Thoracic aorta (tissue), 2 donors: ENCODE measurements at regions not wholly inside any gene's neighbourhood (a gene's known extent, or its start where the extent isn't known, plus 50 kb on each side); places are given as distances from the start of the nearest gene placed in this dataset.

Experiments used
- ATAC-seq: fragments of 150-250 bp; one replicate; pipeline ENCODE4 v1.8.0; 2017; ENCODE audit warnings: low read depth; ENCODE audit not compliant: insufficient number of reproducible peaks, low FRiP score
- DNase-seq: peaks from one replicate; pipeline ENCODE4 v3.0.0-alpha.2; 2020; ENCODE audit warnings: low spot score
- H3K27ac ChIP-seq, 2 donors: fragments of 200-600 bp; sonication (generic); 1 replicate in 1 of 2; 2 replicates in 1 of 2; pipeline ENCODE4 v1.5.1; 2016; ENCODE audit warnings: mild to moderate bottlenecking in 2 of 2, moderate library complexity in 2 of 2
- H3K27me3 ChIP-seq: fragments of 200-600 bp; sonication (generic); replicated peaks from 2 replicates; pipeline ENCODE4 v1.6.0; 2016; ENCODE audit warnings: mild to moderate bottlenecking; ENCODE audit not compliant: insufficient read depth
- H3K36me3 ChIP-seq: fragments of 200-600 bp; sonication (generic); one replicate; pipeline ENCODE4 v1.5.1; 2016
- H3K4me1 ChIP-seq, 2 donors: fragments of 200-600 bp; sonication (generic); 1 replicate in 1 of 2; 2 replicates in 1 of 2; pipeline versions ENCODE4 v1.5.1 to v1.6.0; 2016; ENCODE audit warnings: low read depth in 2 of 2, mild to moderate bottlenecking in 1 of 2; ENCODE audit not compliant: control insufficient read depth in 1 of 2
- H3K4me3 ChIP-seq: fragments of 200-600 bp; sonication (generic); 2 replicates; pipeline ENCODE4 v1.5.1; 2016; ENCODE audit warnings: mild to moderate bottlenecking
- H3K9me3 ChIP-seq: fragments of 200-600 bp; sonication (generic); 2 replicates; pipeline ENCODE4 v1.5.1; 2016
- TF ChIP-seq, protein P1 (sequence below): fragments of 200-600 bp; sonication (generic); IDR thresholded peaks from one replicate; pipeline ENCODE4 v1.5.1; 2019; ENCODE audit warnings: antibody characterized with exemption

DNA sequence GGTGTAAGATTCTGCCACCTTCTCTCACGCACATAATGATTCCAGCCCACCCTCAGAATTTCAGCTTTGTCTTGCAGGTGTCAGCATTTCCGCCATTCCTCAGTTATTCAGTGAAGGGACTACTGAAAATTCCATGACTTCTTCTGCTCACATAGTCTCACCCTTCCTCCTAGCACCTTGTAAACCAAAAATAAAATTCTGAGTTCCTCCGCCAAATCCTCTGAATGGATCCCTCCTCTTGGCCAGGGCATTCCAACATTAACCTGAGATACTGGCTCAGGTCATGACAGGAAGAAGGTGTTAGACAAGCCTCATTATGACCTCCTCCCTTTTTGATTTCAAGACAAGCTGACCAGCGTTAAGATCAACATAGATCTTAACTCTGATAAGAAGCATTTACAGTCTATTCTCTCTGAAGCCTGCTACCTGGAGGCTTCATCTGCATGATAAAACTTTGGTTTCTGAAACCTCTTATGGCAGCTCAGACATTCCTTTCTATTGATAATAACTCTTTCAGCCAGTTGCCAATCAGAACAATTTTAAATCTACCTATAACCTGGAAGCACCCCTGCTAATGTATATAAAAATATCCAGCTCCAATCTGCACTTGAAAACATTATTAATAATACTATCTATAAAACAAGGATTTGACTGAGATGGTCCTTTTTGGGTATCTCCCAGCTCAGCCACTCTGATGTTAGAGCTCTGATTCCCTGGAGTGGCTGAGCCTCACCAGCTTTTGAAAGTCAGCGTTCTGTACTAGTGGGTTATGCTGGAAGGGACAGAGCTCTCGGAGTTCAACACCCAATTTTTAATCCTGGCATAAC, 136.4 kb upstream of the APCDD1 start:
- Histone ChIP-seq H3K36me3 (no peaks in the 10 kb centered on the region), H3K4me3 (no peak overlapping the region), H3K4me1 (no peaks in the 10 kb centered on the region), H3K9me3 (no peaks in the 10 kb centered on the region), H3K27ac (no peak overlapping the region), H3K27me3 (no peaks in the 10 kb centered on the region)
- no peak for DNase-seq
- TF ChIP-seq, protein P1, sequence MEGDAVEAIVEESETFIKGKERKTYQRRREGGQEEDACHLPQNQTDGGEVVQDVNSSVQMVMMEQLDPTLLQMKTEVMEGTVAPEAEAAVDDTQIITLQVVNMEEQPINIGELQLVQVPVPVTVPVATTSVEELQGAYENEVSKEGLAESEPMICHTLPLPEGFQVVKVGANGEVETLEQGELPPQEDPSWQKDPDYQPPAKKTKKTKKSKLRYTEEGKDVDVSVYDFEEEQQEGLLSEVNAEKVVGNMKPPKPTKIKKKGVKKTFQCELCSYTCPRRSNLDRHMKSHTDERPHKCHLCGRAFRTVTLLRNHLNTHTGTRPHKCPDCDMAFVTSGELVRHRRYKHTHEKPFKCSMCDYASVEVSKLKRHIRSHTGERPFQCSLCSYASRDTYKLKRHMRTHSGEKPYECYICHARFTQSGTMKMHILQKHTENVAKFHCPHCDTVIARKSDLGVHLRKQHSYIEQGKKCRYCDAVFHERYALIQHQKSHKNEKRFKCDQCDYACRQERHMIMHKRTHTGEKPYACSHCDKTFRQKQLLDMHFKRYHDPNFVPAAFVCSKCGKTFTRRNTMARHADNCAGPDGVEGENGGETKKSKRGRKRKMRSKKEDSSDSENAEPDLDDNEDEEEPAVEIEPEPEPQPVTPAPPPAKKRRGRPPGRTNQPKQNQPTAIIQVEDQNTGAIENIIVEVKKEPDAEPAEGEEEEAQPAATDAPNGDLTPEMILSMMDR: no peak
- no peak for ATAC-seq

DNA sequence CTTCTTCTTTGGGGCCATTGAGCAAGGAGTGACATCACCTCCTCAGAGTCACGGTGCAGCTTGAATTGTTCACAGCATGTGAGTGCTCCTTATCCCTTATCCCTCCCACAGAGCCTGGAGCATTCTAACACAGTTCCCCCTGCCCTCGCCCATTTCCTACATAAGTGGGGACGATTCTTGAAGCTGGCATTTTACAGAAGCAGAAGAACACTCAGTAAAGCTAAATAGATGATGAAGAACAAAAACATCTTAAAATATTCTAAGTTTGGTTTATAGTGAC, 135.8 kb upstream of the APCDD1 start:
- ATAC-seq (no peak), DNase-seq (no peak)
- H3K4me3 ChIP-seq: no peak overlapping the region
- no peaks in the 10 kb centered on the region for H3K4me1 ChIP-seq
- no peak overlapping the region for H3K27ac ChIP-seq
- TF ChIP-seq, protein P1: no peak
- no peaks in the 10 kb centered on the region for H3K27me3 ChIP-seq
- no peaks in the 10 kb centered on the region for H3K36me3 ChIP-seq
- H3K9me3 ChIP-seq: no peaks in the 10 kb centered on the region

DNA sequence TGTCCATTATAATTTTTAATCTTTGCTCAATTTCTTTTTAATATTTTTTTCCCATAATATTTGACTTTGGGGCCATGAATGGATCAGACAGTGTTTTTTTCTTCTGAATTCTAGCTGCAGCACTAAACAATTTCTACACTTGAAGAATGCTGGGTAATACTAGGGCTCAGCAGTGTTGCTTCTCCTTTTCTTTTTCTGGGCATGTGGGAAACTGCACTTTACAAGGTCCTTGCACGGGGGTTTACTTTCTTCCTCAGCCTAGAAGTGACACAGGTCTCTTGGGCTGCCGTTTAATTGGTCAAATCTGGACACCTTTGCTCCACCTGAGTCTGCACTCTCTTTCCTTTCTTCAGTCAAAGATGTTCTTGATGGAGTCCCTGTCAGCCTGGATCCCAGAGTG, 135.4 kb upstream of the APCDD1 start:
- Histone ChIP-seq H3K27ac (no peak overlapping the region), H3K4me3 (no peak overlapping the region), H3K36me3 (no peaks in the 10 kb centered on the region), H3K27me3 (no peaks in the 10 kb centered on the region), H3K9me3 (no peaks in the 10 kb centered on the region), H3K4me1 (no peaks in the 10 kb centered on the region)
- ATAC-seq (no peak), DNase-seq (no peak)
- TF ChIP-seq, protein P1: no peak

DNA sequence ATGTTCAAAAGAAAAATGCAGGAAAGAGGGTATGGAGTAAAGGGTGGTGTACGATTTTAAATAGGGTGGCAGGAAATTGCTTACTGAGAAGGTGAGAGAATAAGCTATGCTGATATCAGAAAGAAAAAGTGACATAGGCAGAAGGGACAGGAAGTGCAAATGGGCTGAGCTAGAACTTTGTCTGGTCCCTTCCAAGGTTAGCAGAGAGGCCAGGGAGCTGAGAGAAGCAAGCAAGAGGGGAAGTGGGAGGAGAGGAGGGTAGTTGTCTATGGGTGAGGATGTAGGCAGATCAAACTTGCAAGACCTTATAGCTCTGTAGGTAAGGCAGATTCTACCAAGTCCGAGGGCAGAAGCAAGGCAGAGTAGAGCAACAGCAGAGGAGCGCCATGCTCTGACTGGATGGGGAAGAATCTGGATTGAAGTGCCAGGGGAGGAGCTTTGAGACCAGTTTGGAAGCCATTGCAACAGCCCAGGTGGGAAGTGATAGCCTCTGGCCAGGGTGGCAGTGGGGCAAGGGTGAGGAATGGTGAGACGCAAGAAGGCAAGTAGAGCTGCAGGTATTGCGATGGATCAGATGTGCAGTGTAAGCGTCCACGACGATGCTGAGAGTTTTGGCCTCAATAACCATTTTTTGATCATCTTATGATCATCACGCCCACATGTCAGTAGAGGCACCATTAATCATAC, 134.4 kb upstream of the APCDD1 start:
- ATAC-seq: no peak
- no peaks in the 10 kb centered on the region for H3K36me3 ChIP-seq

DNA sequence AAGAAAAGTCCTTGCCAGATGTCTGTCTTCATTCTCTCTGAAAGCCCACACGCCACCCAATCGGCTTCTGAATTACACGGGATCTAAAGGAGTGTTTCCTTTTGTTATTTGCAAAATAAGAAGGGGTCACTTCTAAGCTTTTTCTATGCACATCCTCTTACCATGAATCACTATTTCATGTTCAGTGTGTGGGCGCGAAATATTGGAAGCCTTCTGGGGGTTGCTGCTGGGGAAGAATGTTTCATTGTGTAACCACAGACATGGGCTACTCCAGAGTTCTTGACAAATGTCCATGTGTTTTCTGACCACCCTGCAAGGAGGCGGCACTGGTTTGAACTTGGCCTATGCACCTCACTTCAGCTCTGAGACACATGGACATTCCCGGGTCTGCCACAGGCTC, 133.6 kb upstream of the APCDD1 start:
- ATAC-seq (no peak), DNase-seq (no peak)
- Histone ChIP-seq H3K4me1 (no peaks in the 10 kb centered on the region), H3K9me3 (no peaks in the 10 kb centered on the region), H3K36me3 (no peaks in the 10 kb centered on the region), H3K4me3 (no peak overlapping the region), H3K27ac (no peak overlapping the region), H3K27me3 (no peaks in the 10 kb centered on the region)
- TF ChIP-seq, protein P1: no peak

More for the DNA sequence above, 134.4 kb upstream of the APCDD1 start:
- H3K4me1 ChIP-seq: no peaks in the 10 kb centered on the region
- H3K27me3 ChIP-seq: no peaks in the 10 kb centered on the region
- no peaks in the 10 kb centered on the region for H3K9me3 ChIP-seq
- DNase-seq: no peak
- no peak overlapping the region for H3K4me3 ChIP-seq
- H3K27ac ChIP-seq: no peak overlapping the region
- TF ChIP-seq, protein P1: no peak
